H9 (cell line): ENCODE measurements at regions not wholly inside any gene's neighbourhood (a gene's known extent, or its start where the extent isn't known, plus 50 kb on each side); places are given as distances from the start of the nearest gene placed in this dataset.

ENCODE experiments used
- DNase-seq: peaks from one replicate; pipeline ENCODE4 v3.0.0-alpha.2; 2017
- H2AFZ ChIP-seq: one replicate; pipeline ENCODE4 v1.6.1; 2013; ENCODE audit warnings: mild to moderate bottlenecking, low read length, control low read depth, moderate library complexity
- H2AK5ac ChIP-seq: 2 replicates; pipeline ENCODE4 v1.6.1; 2013; ENCODE audit warnings: low read length, control low read depth, mixed read lengths; ENCODE audit not compliant: insufficient read length
- H2BK120ac ChIP-seq: one replicate; pipeline ENCODE4 v1.6.1; 2013; ENCODE audit warnings: low read depth, mild to moderate bottlenecking, low read length, control low read depth, inconsistent platforms; ENCODE audit not compliant: poor library complexity, severe bottlenecking
- H2BK12ac ChIP-seq: 2 replicates; pipeline ENCODE4 v1.6.1; 2013; ENCODE audit warnings: low read length, control low read depth, mixed read lengths, low read depth; ENCODE audit not compliant: insufficient read length
- H2BK15ac ChIP-seq: 2 replicates; pipeline ENCODE4 v1.6.1; 2013; ENCODE audit warnings: low read depth, low read length, control low read depth
- H2BK20ac ChIP-seq: one replicate; pipeline ENCODE4 v1.6.1; 2013; ENCODE audit warnings: low read depth, mild to moderate bottlenecking, low read length, control low read depth, inconsistent platforms; ENCODE audit not compliant: poor library complexity, severe bottlenecking
- H2BK5ac ChIP-seq: 2 replicates; pipeline ENCODE4 v1.6.1; 2013; ENCODE audit warnings: low read length, control low read depth, mixed read lengths; ENCODE audit not compliant: insufficient read length
- H3K14ac ChIP-seq: 2 replicates; pipeline ENCODE4 v1.6.1; 2013; ENCODE audit warnings: low read length, control low read depth; ENCODE audit not compliant: insufficient read depth
- H3K18ac ChIP-seq: 2 replicates; pipeline ENCODE4 v1.6.1; 2013; ENCODE audit warnings: low read depth, mild to moderate bottlenecking, mixed read lengths, low read length, control low read depth; ENCODE audit not compliant: insufficient read length
- H3K23ac ChIP-seq: 2 replicates; pipeline ENCODE4 v1.6.1; 2013; ENCODE audit warnings: low read length, control low read depth, mixed read lengths, low read depth; ENCODE audit not compliant: insufficient read length
- H3K23me2 ChIP-seq: 2 replicates; pipeline ENCODE4 v1.6.1; 2013; ENCODE audit warnings: low read depth, mild to moderate bottlenecking, mixed read lengths, low read length, control low read depth; ENCODE audit not compliant: insufficient read length, poor library complexity, severe bottlenecking
- H3K27ac ChIP-seq: 2 replicates; pipeline ENCODE4 v1.5.1; 2013; ENCODE audit warnings: low read length, control low read depth, mixed read lengths, low read depth; ENCODE audit not compliant: insufficient read length
- H3K27me3 ChIP-seq: 2 replicates; pipeline ENCODE4 v1.6.1; 2013; ENCODE audit warnings: low read length, control low read depth, inconsistent platforms; ENCODE audit not compliant: insufficient read depth
- H3K4ac ChIP-seq: 2 replicates; pipeline ENCODE4 v1.6.1; 2013; ENCODE audit warnings: low read depth, mild to moderate bottlenecking, control low read depth, inconsistent platforms, low read length, moderate library complexity
- H3K4me1 ChIP-seq: 2 replicates; pipeline ENCODE4 v1.6.1; 2013; ENCODE audit warnings: low read length, control low read depth, inconsistent platforms; ENCODE audit not compliant: insufficient read depth
- H3K4me2 ChIP-seq: 2 replicates; pipeline ENCODE4 v1.6.1; 2013; ENCODE audit warnings: low read length, control low read depth, mixed read lengths; ENCODE audit not compliant: insufficient read length, insufficient read depth
- H3K56ac ChIP-seq: 2 replicates; pipeline ENCODE4 v1.6.1; 2013; ENCODE audit warnings: low read depth, mild to moderate bottlenecking, mixed read lengths, low read length, control low read depth; ENCODE audit not compliant: insufficient read length
- H3K79me1 ChIP-seq: 2 replicates; pipeline ENCODE4 v1.6.1; 2013; ENCODE audit warnings: low read depth, mild to moderate bottlenecking, moderate library complexity, low read length, control low read depth, inconsistent platforms; ENCODE audit not compliant: insufficient read depth, poor library complexity, severe bottlenecking
- H3K79me2 ChIP-seq: 2 replicates; pipeline ENCODE4 v1.6.1; 2013; ENCODE audit warnings: low read length, control low read depth, inconsistent platforms; ENCODE audit not compliant: insufficient read depth
- H3K9ac ChIP-seq: 2 replicates; pipeline ENCODE4 v1.6.1; 2013; ENCODE audit warnings: low read length, control low read depth, mixed read lengths; ENCODE audit not compliant: insufficient read length; ENCODE audit errors: extremely low read depth
- H3K9me3 ChIP-seq: one replicate; pipeline ENCODE4 v1.6.1; 2013; ENCODE audit warnings: low read depth, low read length, inconsistent platforms; ENCODE audit not compliant: control insufficient read depth
- H3T11ph ChIP-seq: one replicate; pipeline ENCODE4 v1.6.1; 2013; ENCODE audit warnings: mild to moderate bottlenecking, low read length, control low read depth, inconsistent platforms
- H4K20me1 ChIP-seq: one replicate; pipeline ENCODE4 v1.6.1; 2013; ENCODE audit not compliant: control insufficient read depth, insufficient read length, insufficient read depth
- H4K5ac ChIP-seq: 2 replicates; pipeline ENCODE4 v1.6.1; 2013; ENCODE audit warnings: low read depth, mild to moderate bottlenecking, mixed read lengths, low read length, control low read depth; ENCODE audit not compliant: insufficient read length
- H4K8ac ChIP-seq: replicated peaks from 2 replicates; pipeline ENCODE4 v1.6.1; 2013; ENCODE audit warnings: low read length, control low read depth, mixed read lengths, low read depth; ENCODE audit not compliant: insufficient read length
- H4K91ac ChIP-seq: 2 replicates; pipeline ENCODE4 v1.6.1; 2013; ENCODE audit warnings: low read depth, mild to moderate bottlenecking, moderate library complexity, mixed read lengths, low read length, control low read depth; ENCODE audit not compliant: insufficient read length
- H3K27ac Mint-ChIP-seq, 3 experiments: 2 replicates in 2 of 3; 3 replicates in 1 of 3; pipeline ENCODE4 v1.8.0; 2020 to 2021; ENCODE audit warnings: mixed read lengths in 3 of 3, mild to moderate bottlenecking in 1 of 3, moderate library complexity in 1 of 3
- H3K27me3 Mint-ChIP-seq: 2 replicates; pipeline ENCODE4 v1.8.0; 2021; ENCODE audit warnings: low read depth, mild to moderate bottlenecking, moderate library complexity, mixed read lengths
- H3K36me3 Mint-ChIP-seq, 3 experiments: 2 replicates in 2 of 3; 3 replicates in 1 of 3; pipeline ENCODE4 v1.8.0; 2020 to 2021; ENCODE audit warnings: low read depth in 3 of 3, mixed read lengths in 3 of 3; ENCODE audit not compliant: insufficient read depth in 1 of 3
- H3K4me1 Mint-ChIP-seq, 2 experiments: 2 replicates each; pipeline ENCODE4 v1.8.0; 2020; ENCODE audit warnings: mixed read lengths in 2 of 2
- H3K4me3 Mint-ChIP-seq, 2 experiments: 2 replicates in 1 of 2; 3 replicates in 1 of 2; pipeline ENCODE4 v1.8.0; 2020 to 2021; ENCODE audit warnings: mild to moderate bottlenecking in 2 of 2, mixed read lengths in 2 of 2, moderate library complexity in 1 of 2
- H3K9me3 Mint-ChIP-seq, 2 experiments: 2 replicates in 1 of 2; 3 replicates in 1 of 2; pipeline ENCODE4 v1.8.0; 2020; ENCODE audit warnings: mild to moderate bottlenecking in 2 of 2, mixed read lengths in 2 of 2, moderate library complexity in 1 of 2
- CTCF ChIP-seq: fragments of 200-600 bp; sonication (generic); conservative IDR thresholded peaks from 3 replicates; pipeline ENCODE4 v1.8.0; 2021; ENCODE audit warnings: antibody characterized with exemption, mild to moderate bottlenecking

- Histone ChIP-seq H3K9ac (no peak overlapping the region), H4K5ac (no peak overlapping the region), H2BK15ac (no peak overlapping the region), H3K23ac (no peak overlapping the region), H3K9me3 (no peaks in the 10 kb centered on the region), H3K18ac (no peak overlapping the region), H2BK12ac (no peak overlapping the region), H3K14ac (no peak overlapping the region), H2BK20ac (no peak overlapping the region), H3K4me1 (no peaks in the 10 kb centered on the region), H3K23me2 (no peaks in the 10 kb centered on the region), H3K79me1 (no peaks in the 10 kb centered on the region), H3K79me2 (no peaks in the 10 kb centered on the region), H4K8ac (no peak overlapping the region), H2BK120ac (no peak overlapping the region), H3K27ac (no peak overlapping the region), H2BK5ac (no peak overlapping the region), H3K4me2 (no peak overlapping the region), H4K91ac (no peak overlapping the region), H3K27me3 (no peaks in the 10 kb centered on the region), H3T11ph (no peak overlapping the region), H4K20me1 (no peaks in the 10 kb centered on the region), H3K56ac (no peak overlapping the region), H2AK5ac (no peak overlapping the region), H3K4ac (no peak overlapping the region), H2AFZ (no peak overlapping the region)
- no peak for DNase-seq
- peaks cover 14 to 15% of the 10 kb centered on the region in 2 experiments for H3K4me1 Mint-ChIP-seq
- H3K36me3 Mint-ChIP-seq, result no peaks in the 10 kb centered on the region
- no peaks in the 10 kb centered on the region for H3K9me3 Mint-ChIP-seq
- no peak for TF ChIP-seq CTCF
- H3K4me3 Mint-ChIP-seq, result no peak overlapping the region
- H3K27me3 Mint-ChIP-seq, result no peaks in the 10 kb centered on the region
- peak overlapping the region in 1 of 3 experiments; percentile 52; a peak in 1 of 7 replicates for H3K27ac Mint-ChIP-seq
Measured at GRCh38 chr16:61547626-61548025, 488.6 kb downstream of the CDH8 start.
